Panc1 (cell line): ENCODE measurements at regions not wholly inside any gene's neighbourhood (a gene's known extent, or its start where the extent isn't known, plus 50 kb on each side); places are given as distances from the start of the nearest gene placed in this dataset.

Experiments
- ATAC-seq: fragments of 200-7000 bp; cut with Tn5 transposase; 2 replicates; pipeline ENCODE4 v1.9.1; 2020; ENCODE audit warnings: mild to moderate bottlenecking, moderate library complexity
- BruUV-seq: library from RNA; stranded (reverse); fragments of 400-500 nt; replicated peaks from 2 replicates; lab custom pipeline; 2021; lab: Mats Ljungman, UMichigan
- CTCF ChIA-PET: fragments of 300-600 bp; sonication (Branson Sonifier 250); formaldehyde crosslinking; loops from one replicate; lab custom pipeline; 2022; ENCODE audit warnings: antibody characterized with exemption; lab: Charles Lee
- POLR2A ChIA-PET: fragments of 300-600 bp; sonication (Branson Sonifier 250); formaldehyde crosslinking; loops from one replicate; lab custom pipeline; 2022; ENCODE audit warnings: antibody characterized with exemption; lab: Charles Lee
- DNase-seq: peaks from one replicate; pipeline ENCODE4 v3.0.0-alpha.2; 2010; ENCODE audit warnings: low read depth, low spot score
- H3K27ac ChIP-seq: 2 replicates; pipeline ENCODE4 v1.5.1; 2011; ENCODE audit warnings: mild to moderate bottlenecking, low read length, inconsistent platforms
- H3K27me3 ChIP-seq: fragments of 200-500 bp; sonication (Bioruptor generic); 2 replicates; pipeline ENCODE4 v1.6.0; 2014; ENCODE audit warnings: low read length, inconsistent platforms; ENCODE audit not compliant: control insufficient read depth, insufficient read depth
- H3K36me3 ChIP-seq: fragments of 200-500 bp; sonication (Bioruptor generic); 2 replicates; pipeline ENCODE4 v1.5.1; 2014; ENCODE audit warnings: inconsistent platforms, mild to moderate bottlenecking, low read length, moderate library complexity; ENCODE audit not compliant: control insufficient read depth, insufficient read depth
- H3K4me1 ChIP-seq: 2 replicates; pipeline ENCODE4 v1.5.1; 2011; ENCODE audit warnings: inconsistent platforms, mild to moderate bottlenecking, low read length, moderate library complexity; ENCODE audit not compliant: control insufficient read depth, insufficient read depth
- H3K4me3 ChIP-seq, 2 experiments: 2 replicates each; pipeline ENCODE4 v1.5.1; 2011 to 2012; ENCODE audit warnings: low read depth in 2 of 2, low read length in 2 of 2, mild to moderate bottlenecking in 2 of 2, inconsistent platforms in 1 of 2, moderate library complexity in 1 of 2
- H3K9me3 ChIP-seq: fragments of 200-500 bp; sonication (Bioruptor generic); 2 replicates; pipeline ENCODE4 v1.5.1; 2014; ENCODE audit warnings: low read depth, mild to moderate bottlenecking, inconsistent platforms, low read length, moderate library complexity; ENCODE audit not compliant: control insufficient read depth, insufficient read depth
- CTCF ChIP-seq: fragments of 450-650 bp; IDR thresholded peaks from 2 replicates; pipeline ENCODE4 v1.5.1; 2017; ENCODE audit warnings: mild to moderate bottlenecking
- POLR2AphosphoS5 ChIP-seq: IDR thresholded peaks from 2 replicates; pipeline ENCODE4 v1.6.1; 2012; ENCODE audit warnings: mild to moderate bottlenecking, low read depth, low read length, moderate library complexity
- REST ChIP-seq, 2 experiments: IDR thresholded peaks; 2 replicates each; pipeline ENCODE4 v1.6.1; 2011 to 2012; ENCODE audit warnings: low read depth in 2 of 2, control low read depth in 1 of 2, low read length in 1 of 2, mild to moderate bottlenecking in 1 of 2, moderate library complexity in 1 of 2; ENCODE audit not compliant: insufficient read depth in 1 of 2
- SIN3A ChIP-seq: IDR thresholded peaks from 2 replicates; pipeline ENCODE4 v1.6.1; 2012; ENCODE audit warnings: low read depth, mild to moderate bottlenecking, low read length, moderate library complexity, borderline replicate concordance; ENCODE audit not compliant: insufficient read depth
- TCF7L2 ChIP-seq: IDR thresholded peaks from 2 replicates; pipeline ENCODE4 v1.6.1; 2011; ENCODE audit warnings: mild to moderate bottlenecking, low read depth, low read length, inconsistent platforms
- in situ Hi-C: cut with HindIII; loops from 2 replicates; pipeline ENCODE4 v1.10.0; 2016; ENCODE audit warnings: low sequenced_read_pairs, low pct_unique_long_range_greater_than_20kb
- intact Hi-C: fragments of 100-400 bp; cut with micrococcal nuclease; formaldehyde crosslinking; loops from one replicate; pipeline ENCODE4 v1.10.0; 2022; ENCODE audit not compliant: unreplicated experiment

GRCh38 chr7:17183630-17184328 lies 114.7 kb upstream of the AHR start:
- no peak overlapping the region for H3K4me3 ChIP-seq
- no TSS peak for BruUV-seq
- no peak for TF ChIP-seq POLR2AphosphoS5
- TF ChIP-seq CTCF, result no peak
- TF ChIP-seq SIN3A, result no peak
- no peak for TF ChIP-seq TCF7L2
- no peak for TF ChIP-seq REST (IDR thresholded peaks at IDR 0.05; ENCODE audit: insufficient read depth in 1 of 2, low read depth in 2 of 2, low read length in 1 of 2)
- in situ Hi-C loops, result no loop called here
- no peak for ATAC-seq
- H3K27ac ChIP-seq, result no peak overlapping the region
- intact Hi-C loops, result no loop called here
- no peaks in the 10 kb centered on the region for H3K4me1 ChIP-seq
- no peak for DNase-seq
- CTCF ChIA-PET, result no interaction called here
- H3K36me3 ChIP-seq, result no peaks in the 10 kb centered on the region
- H3K9me3 ChIP-seq, result no peaks in the 10 kb centered on the region
- H3K27me3 ChIP-seq, result no peaks in the 10 kb centered on the region
- POLR2A ChIA-PET, result no interaction called here

- ATAC-seq (no peak), DNase-seq (no peak)
- POLR2A ChIA-PET, result no interaction called here
- Histone ChIP-seq H3K27ac (no peak overlapping the region), H3K4me3 (no peak overlapping the region), H3K27me3 (no peaks in the 10 kb centered on the region), H3K4me1 (no peaks in the 10 kb centered on the region), H3K36me3 (no peaks in the 10 kb centered on the region), H3K9me3 (no peaks in the 10 kb centered on the region)
- no peak for TF ChIP-seq SIN3A
- no peak for TF ChIP-seq TCF7L2
- no peak for TF ChIP-seq CTCF
- no peak for TF ChIP-seq POLR2AphosphoS5
- TF ChIP-seq REST (IDR thresholded peaks at IDR 0.05; ENCODE audit: insufficient read depth in 1 of 2, low read depth in 2 of 2, low read length in 1 of 2), result no peak
- CTCF ChIA-PET, result no interaction called here
- BruUV-seq, result no TSS peak
- intact Hi-C loops, result no loop called here
- in situ Hi-C loops, result no loop called here
Observed at GRCh38 chr7:17184805-17185689, 113.4 kb upstream of the AHR start.
